GM18951 (cell line): ENCODE measurements at regions not wholly inside any gene's neighbourhood (a gene's known extent, or its start where the extent isn't known, plus 50 kb on each side); places are given as distances from the start of the nearest gene placed in this dataset.

Experiments used
- POLR2A ChIP-seq: IDR thresholded peaks from 4 replicates; pipeline ENCODE4 v1.6.1; 2011; ENCODE audit warnings: mild to moderate bottlenecking; ENCODE audit not compliant: insufficient read length, insufficient read depth; ENCODE audit errors: extremely low read depth
- in situ Hi-C: fragments of 300-500 bp; cut with MboI; formaldehyde crosslinking; loops from one replicate; pipeline ENCODE4 v1.12.0; 2022; ENCODE audit warnings: low sequenced_read_pairs, mixed read lengths, inconsistent platforms; ENCODE audit not compliant: unreplicated experiment

DNA sequence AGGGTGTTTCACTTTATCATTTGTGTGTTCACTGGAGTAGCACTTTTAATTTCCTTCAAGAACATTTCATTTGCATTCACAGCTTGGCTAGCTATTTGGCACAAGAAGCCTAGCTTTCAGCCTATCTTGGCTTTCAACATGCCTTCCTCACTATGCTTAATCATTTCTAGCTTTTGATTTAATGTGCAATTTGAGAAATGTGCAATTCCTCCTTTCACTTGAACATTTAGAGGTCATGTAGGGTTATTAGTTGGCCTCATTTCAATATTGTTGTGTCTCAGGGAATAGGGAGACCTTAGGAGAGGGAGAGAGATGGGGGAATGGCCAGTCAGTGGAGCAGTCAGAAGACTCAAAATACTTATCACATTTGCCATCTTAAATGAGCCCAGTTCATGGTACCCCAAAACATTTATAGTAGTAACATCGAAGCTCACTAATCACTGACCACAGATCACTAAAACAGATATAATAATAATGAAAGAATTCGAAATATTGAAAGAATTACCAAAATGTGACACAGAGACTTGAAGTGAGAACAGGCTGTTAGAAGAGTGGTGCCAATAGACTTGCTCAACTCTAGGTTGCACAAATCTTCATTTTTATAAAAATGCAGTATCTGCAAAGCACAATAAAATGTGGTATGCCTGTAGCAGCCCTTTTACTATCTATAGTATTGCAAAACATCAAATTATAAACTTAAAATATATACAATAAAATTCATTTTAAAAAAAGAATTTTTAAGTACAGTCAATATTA is 561.2 kb downstream of the METTL4 start:
- no peak for TF ChIP-seq POLR2A
- in situ Hi-C loops, result no loop called here

DNA sequence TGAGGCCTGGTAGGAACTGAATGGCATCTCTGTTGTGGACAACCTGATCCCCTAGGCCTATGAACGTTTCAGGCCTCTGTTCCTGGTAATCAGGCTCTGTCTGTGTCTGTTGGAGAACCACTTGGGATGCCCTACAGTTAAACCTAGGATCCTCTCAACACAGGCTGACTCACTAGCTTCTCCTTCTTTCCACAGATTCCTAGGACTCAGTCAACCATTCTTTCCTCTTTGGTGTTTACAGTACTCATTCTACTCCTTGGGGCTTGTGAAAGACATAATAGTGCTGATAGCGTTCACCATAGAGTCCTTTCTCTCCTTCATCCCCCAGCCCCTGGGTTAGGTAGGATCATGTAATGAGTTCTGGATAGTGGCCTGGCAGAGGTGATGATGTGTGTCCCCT is 544.3 kb downstream of the METTL4 start:
- no peak for TF ChIP-seq POLR2A
- in situ Hi-C loops, result no loop called here

DNA sequence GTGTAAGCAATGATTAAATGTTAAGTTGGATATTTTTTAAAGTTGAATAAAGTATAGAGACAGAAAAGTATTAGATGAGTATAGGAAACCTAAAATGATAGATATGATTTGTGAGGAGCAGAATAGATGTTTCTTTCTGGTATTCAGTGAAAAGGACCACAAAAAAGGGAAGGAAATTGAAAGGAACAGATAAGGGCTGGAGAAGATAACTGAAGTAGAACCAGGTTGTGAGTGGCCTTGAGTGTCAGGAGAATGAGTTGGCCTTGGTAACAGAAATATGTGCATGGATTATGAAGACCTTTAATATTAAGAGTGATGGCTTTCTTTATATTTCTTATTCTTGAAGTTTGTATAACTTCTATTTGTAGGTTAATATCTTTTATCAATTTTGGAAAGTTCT is 543.5 kb downstream of the METTL4 start:
- TF ChIP-seq POLR2A, result no peak
- in situ Hi-C loops, result no loop called here

DNA sequence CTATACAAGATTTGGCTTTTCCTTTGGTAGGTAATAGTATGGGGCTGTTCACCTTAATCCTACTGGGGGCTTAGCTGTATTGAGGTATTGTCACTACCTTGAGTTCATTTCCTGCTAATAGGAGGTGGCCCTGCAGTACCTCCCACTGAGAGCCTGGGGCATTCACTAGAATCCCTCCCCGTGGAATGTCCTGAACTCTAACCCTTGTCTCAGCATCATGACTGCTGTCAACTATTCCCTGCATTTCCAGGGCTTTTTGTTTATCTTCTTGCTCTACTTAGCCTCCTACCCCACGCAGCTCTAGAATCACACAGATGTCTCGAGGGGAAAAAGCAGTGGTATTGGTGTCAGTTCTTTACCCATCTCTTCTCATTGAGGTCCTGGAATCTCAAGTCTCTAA is 542.3 kb downstream of the METTL4 start:
- in situ Hi-C loops, result no loop called here
- TF ChIP-seq POLR2A, result no peak

DNA sequence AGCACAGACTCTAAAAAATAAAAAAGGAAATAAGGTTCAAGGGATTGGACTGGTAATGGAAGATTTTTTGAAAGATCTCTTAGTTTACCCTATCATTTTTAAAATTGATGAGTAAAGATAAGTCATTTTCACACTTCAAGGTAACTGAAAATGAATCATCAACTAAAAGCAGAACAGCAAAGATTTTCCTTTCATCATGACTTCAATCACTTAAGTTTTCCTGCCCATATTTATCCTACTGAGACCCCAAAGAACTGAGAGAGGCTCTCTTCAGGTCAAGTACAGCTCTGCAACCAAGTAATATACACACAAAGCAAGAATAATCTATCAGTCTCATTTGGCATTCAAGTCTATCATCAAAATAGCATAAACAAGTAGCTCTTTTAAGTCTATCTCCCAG is 540.7 kb downstream of the METTL4 start:
- no peak for TF ChIP-seq POLR2A
- in situ Hi-C loops, result no loop called here

DNA sequence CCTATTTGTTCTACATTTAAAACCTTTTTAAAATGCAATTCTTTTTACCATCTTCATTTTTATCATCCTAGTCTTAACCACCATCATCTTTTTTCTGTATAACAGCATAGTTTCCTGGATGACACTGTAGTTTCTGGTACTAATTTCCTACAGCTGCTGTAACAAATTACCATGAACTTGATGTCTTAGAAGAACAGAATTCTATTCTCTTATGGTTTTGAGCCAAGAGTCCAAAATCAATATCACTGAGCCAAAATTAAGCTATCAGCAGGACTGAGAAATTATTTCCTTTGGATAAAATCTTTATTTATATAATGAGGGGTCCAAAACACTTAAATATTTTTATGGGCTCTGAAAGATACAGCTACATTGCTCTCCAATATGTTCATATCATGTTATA is 539.3 kb downstream of the METTL4 start:
- in situ Hi-C loops, result no loop called here
- no peak for TF ChIP-seq POLR2A

DNA sequence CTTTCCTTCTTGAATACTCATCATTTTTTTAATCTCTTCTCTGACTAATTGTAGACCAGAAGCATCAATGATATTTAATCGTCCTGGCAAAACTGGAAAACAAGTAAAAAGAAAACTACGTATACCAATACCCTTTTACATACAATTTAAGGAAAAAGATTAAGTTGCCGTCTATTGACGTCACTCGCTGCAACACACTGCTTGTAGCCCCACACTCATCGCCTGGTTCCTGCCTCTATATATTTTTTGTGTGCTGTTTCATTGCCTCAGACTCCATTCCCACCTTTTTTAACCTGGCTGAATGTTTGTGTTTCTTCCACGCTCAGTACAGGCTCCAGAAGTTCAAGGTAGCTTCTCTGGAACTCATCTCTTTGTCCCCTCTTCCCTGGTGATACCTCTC is 536.2 kb downstream of the METTL4 start:
- in situ Hi-C loops, result no loop called here
- no peak for TF ChIP-seq POLR2A

DNA sequence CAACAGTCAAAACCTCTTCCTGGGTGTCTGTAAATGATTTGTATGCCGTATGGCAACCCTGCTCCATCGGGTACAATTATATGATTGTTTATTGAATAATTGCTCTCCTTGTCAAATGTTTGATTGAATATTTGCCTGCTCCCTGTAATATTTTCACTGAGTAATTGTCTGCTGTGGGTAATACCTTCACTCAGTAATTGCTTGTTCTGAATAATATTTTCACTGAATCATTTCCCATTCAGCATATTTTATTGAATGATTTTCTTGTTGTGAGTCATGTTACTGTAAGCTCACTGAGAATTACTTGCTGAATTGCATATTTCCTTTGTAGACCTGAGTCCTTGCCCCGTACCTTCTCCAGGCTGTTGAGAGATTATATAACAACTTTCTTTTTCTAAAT is 535.2 kb downstream of the METTL4 start:
- TF ChIP-seq POLR2A, result no peak
- in situ Hi-C loops, result no loop called here

DNA sequence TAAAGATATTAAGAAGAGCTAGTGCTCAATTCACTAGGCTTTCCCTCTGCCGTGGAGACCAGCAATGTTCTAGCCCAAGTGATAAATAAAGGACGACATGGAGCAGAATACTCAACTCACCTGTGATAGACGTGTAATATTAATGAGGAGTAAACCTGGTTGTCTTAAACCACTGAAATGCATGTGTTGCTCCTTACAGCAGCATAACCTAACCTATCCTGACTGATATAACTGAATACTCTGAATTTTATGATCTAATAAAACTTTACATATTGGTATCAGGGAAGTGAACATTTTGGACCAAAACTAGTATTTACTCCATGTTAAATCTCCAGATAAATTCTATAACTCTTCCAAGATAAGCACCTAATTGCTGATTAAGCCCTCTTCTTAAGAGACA is 531.0 kb downstream of the METTL4 start:
- in situ Hi-C loops, result no loop called here
- no peak for TF ChIP-seq POLR2A

DNA sequence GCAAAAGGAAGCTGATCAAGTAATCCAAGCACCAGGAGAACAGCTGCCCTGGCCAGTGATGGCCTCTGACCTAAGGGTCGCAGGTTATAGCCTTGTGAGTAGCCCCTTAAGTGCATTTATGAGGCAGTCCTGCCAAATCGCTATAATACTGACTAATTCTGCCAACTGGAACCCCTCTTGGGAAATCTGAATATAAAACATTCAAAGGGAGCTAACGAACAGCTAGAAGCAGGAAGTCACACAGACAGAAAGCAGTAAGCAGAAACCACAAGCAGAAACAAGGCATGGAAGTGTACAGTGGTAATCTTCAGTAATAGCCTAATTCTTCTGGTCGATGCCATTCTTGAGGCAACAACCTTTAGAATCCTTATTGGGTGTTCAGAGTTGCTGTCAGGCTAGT is 521.3 kb downstream of the METTL4 start:
- in situ Hi-C loops, result no loop called here
- no peak for TF ChIP-seq POLR2A

DNA sequence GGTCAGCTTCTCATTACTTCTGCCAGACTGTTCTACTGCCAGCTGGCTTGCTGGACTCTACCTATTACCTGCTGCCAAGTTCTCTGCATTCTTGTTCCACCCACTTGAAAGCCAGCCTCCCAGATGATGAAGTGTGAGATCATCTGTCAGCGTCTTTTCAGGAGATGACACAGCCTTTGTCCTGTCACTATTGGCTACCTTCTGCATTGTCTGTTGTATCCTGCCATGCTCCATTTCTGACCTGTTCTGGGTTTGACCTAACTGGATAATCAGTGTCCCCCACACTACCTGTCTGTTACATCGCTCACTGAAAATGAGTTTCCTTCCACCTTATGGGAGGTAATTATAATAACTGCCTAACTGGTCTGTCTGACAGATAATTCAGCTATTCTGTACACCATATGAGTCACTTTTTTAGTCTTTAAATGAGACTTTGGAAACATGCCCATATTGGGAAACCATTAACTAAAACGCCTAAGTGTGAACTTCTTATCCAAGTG is 520.6 kb downstream of the METTL4 start:
- in situ Hi-C loops, result no loop called here
- no peak for TF ChIP-seq POLR2A

DNA sequence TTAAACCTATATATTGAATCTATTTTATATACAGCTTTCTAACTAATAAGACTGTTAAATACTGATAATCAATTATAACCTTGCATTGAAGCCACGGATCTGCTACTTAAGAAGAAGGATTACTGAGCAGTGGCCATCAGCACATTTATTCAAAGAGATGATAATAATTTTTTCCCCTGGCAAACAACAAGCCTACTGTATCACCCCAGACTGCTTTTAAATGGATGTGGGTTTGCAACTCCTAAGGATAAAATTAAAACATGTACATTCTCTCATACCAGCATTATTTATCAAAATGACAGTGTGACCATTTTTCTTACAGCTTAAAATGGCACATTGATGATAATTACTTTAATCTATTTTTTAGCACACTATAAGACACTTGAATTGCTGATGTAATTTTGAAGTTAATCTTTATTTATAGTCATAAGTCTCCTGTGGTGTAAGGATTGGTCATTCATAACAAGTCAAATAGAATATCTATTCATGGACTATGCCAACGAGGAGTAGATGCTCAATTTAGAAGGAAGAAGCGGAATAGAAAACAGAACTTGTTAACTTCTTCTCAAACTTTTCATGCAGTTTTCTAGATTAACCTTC is 517.7 kb downstream of the METTL4 start:
- no peak for TF ChIP-seq POLR2A
- in situ Hi-C loops, result no loop called here

DNA sequence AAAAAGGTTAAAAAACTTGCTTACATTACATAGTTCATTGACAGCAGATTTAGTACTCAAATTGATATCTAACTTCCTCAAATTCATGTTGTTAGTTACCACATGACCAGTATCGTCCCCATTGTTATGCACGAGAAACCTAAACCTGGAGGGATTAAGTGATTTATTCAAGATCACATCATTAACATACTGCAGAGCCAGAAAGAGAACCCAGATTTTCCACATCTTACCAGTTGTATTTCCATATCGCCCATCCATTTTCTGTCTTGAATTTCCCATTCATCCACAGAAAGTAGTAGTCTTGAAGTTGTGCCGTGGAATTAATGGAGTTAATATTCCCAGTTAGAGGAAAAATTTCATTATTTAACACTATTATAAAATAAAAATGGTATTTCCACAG is 512.0 kb downstream of the METTL4 start:
- TF ChIP-seq POLR2A, result no peak
- in situ Hi-C loops, result no loop called here

DNA sequence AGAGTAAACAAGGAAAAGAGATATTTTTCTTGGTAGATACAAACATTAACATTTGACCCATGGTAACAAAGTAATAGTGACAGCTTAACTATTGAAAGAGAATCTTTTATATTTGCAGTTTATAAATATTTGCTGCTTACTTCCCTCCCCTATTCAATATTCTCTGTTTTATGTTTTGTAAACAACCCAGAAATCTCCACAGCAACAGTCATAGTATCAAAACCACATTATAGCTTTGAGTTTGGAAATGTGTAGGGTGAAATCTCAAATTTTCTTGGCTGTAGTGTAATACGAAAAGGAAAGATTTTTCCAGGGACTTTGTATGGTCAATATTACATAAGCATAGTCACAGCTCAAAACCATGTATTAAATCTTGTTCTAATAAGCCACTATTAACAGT is 511.2 kb downstream of the METTL4 start:
- TF ChIP-seq POLR2A, result no peak
- in situ Hi-C loops, result no loop called here
